GM12878 (cell line): ENCODE measurements at regions not wholly inside any gene's neighbourhood (a gene's known extent, or its start where the extent isn't known, plus 50 kb on each side); places are given as distances from the start of the nearest gene placed in this dataset.

Experiments
- ATAC-seq: fragments of 200-7000 bp; cut with Tn5 transposase; 3 replicates; pipeline ENCODE4 v1.9.1; 2020; ENCODE audit warnings: mild to moderate bottlenecking, moderate library complexity
- BruUV-seq: library from RNA; stranded (reverse); fragments of 400-500 nt; replicated peaks from 2 replicates; lab custom pipeline; 2021; lab: Mats Ljungman, UMichigan
- CTCF ChIA-PET: fragments of 300-600 bp; sonication (Branson Sonifier 250); formaldehyde crosslinking; extraction: SDS; loops from one replicate; lab custom pipeline; 2021; ENCODE audit warnings: inconsistent platforms; lab: Yijun Ruan, JAX
- POLR2A ChIA-PET: fragments of 350-600 bp; formaldehyde crosslinking; extraction: SDS; loops from one replicate; lab custom pipeline; 2021; ENCODE audit warnings: inconsistent platforms; lab: Charles Lee
- RAD21 ChIA-PET: fragments of 300-600 bp; sonication (Branson Sonifier 250); formaldehyde crosslinking; loops from one replicate; lab custom pipeline; 2023; ENCODE audit warnings: antibody characterized with exemption; ENCODE audit not compliant: unreplicated experiment; lab: Charles Lee
- SMC1A ChIA-PET: fragments of 300-600 bp; sonication (Branson Sonifier 250); formaldehyde crosslinking; loops from one replicate; lab custom pipeline; 2023; ENCODE audit not compliant: unreplicated experiment, uncharacterized antibody; lab: Charles Lee
- DNase-seq: peaks from one replicate; pipeline ENCODE4 v3.0.0-alpha.2; 2011; ENCODE audit warnings: low read depth, low spot score
- FAIRE-seq: peaks from 3 replicates; lab custom pipeline; 2011; peaks lifted over from hg19 to GRCh38; lab: Jason Lieb, UNC
- H2AFZ ChIP-seq: 2 replicates; pipeline ENCODE4 v1.6.0; 2011; ENCODE audit warnings: low read depth, low read length, control low read depth; ENCODE audit not compliant: control insufficient read depth
- H3K27ac ChIP-seq: 2 replicates; pipeline ENCODE4 v1.5.1; 2011; ENCODE audit warnings: control low read depth; ENCODE audit not compliant: control insufficient read depth, insufficient read depth
- H3K27me3 ChIP-seq, 2 experiments: replicated peaks in 1 of 2; 2 replicates each; pipeline versions ENCODE4 v1.6.0 to v1.6.1; 2011; ENCODE audit warnings: low read length in 1 of 2; ENCODE audit not compliant: control insufficient read depth in 2 of 2, insufficient read depth in 2 of 2
- H3K36me3 ChIP-seq, 2 experiments: 2 replicates each; pipeline ENCODE4 v1.5.1; 2011; ENCODE audit warnings: low read length in 1 of 2; ENCODE audit not compliant: control insufficient read depth in 2 of 2, insufficient read depth in 2 of 2
- H3K4me1 ChIP-seq: 2 replicates; pipeline ENCODE4 v1.6.1; 2011; ENCODE audit warnings: mild to moderate bottlenecking, low read length, moderate library complexity, mixed read lengths; ENCODE audit not compliant: control insufficient read depth, insufficient read depth
- H3K4me2 ChIP-seq: 2 replicates; pipeline ENCODE4 v1.6.0; 2011; ENCODE audit warnings: control low read depth; ENCODE audit not compliant: control insufficient read depth, insufficient read depth
- H3K4me3 ChIP-seq: fragments of 200-600 bp; sonication (generic); 2 replicates; pipeline ENCODE4 v1.5.1; 2016
- H3K79me2 ChIP-seq: 2 replicates; pipeline ENCODE4 v1.6.0; 2011; ENCODE audit warnings: low read length; ENCODE audit not compliant: control insufficient read depth, insufficient read depth
- H3K9ac ChIP-seq: 2 replicates; pipeline ENCODE4 v1.8.0; 2011; ENCODE audit warnings: low read length, control low read depth, mixed read lengths; ENCODE audit not compliant: control insufficient read depth, insufficient read depth
- H3K9me3 ChIP-seq: replicated peaks from 3 replicates; pipeline ENCODE4 v1.5.1; 2011; ENCODE audit warnings: mild to moderate bottlenecking, low read length; ENCODE audit not compliant: control insufficient read depth, insufficient read depth
- H4K20me1 ChIP-seq: 2 replicates; pipeline ENCODE4 v1.6.0; 2011; ENCODE audit not compliant: control insufficient read depth, insufficient read depth
- HCFC1 ChIP-seq: fragments of 150-350 bp; IDR thresholded peaks from 2 replicates; pipeline ENCODE4 v1.6.1; 2014; ENCODE audit warnings: low read length
- JUND ChIP-seq: IDR thresholded peaks from 2 replicates; pipeline ENCODE4 v1.6.1; 2012; ENCODE audit warnings: low read depth, mild to moderate bottlenecking, low read length, improper control_type of control experiment, moderate library complexity
- KDM1A ChIP-seq: fragments of 200-600 bp; sonication (generic); IDR thresholded peaks from 2 replicates; pipeline ENCODE4 v1.6.1; 2016; ENCODE audit warnings: borderline replicate concordance
- MEF2B ChIP-seq: fragments of 450-650 bp; IDR thresholded peaks from 2 replicates; pipeline ENCODE4 v1.6.1; 2018; ENCODE audit warnings: mild to moderate bottlenecking, moderate library complexity; ENCODE audit not compliant: partially characterized antibody, poor library complexity, severe bottlenecking
- NBN ChIP-seq: fragments of 450-650 bp; IDR thresholded peaks from 2 replicates; pipeline ENCODE4 v1.6.1; 2016
- NR2F1 ChIP-seq: fragments of 450-650 bp; conservative IDR thresholded peaks from 2 replicates; pipeline ENCODE4 v1.6.1; 2017; ENCODE audit warnings: mild to moderate bottlenecking
- RB1 ChIP-seq: fragments of 450-650 bp; formaldehyde crosslinking; IDR thresholded peaks from 2 replicates; pipeline ENCODE4 v1.6.1; 2017; ENCODE audit warnings: mild to moderate bottlenecking, borderline replicate concordance
- RCOR1 ChIP-seq: conservative IDR thresholded peaks from 2 replicates; pipeline ENCODE4 v1.6.1; 2012; ENCODE audit warnings: low read depth, low read length, improper control_type of control experiment
- RFX5 ChIP-seq: IDR thresholded peaks from 2 replicates; pipeline ENCODE4 v1.6.1; 2011; ENCODE audit warnings: low read depth, low read length, improper control_type of control experiment
- SMAD1 ChIP-seq: fragments of 450-650 bp; IDR thresholded peaks from 2 replicates; pipeline ENCODE4 v1.6.1; 2018; ENCODE audit warnings: mild to moderate bottlenecking, low read depth; ENCODE audit not compliant: partially characterized antibody
- SUZ12 ChIP-seq: fragments of 200-600 bp; sonication (generic); IDR thresholded peaks from one replicate; pipeline ENCODE4 v1.6.1; 2018; ENCODE audit warnings: antibody characterized with exemption, mild to moderate bottlenecking; ENCODE audit not compliant: unreplicated experiment
- TCF12 ChIP-seq: IDR thresholded peaks from 2 replicates; pipeline ENCODE4 v1.6.1; 2011; ENCODE audit warnings: low read depth, mild to moderate bottlenecking, low read length
- ZBTB40 ChIP-seq: fragments of 450-650 bp; IDR thresholded peaks from 2 replicates; pipeline ENCODE4 v1.6.1; 2016; ENCODE audit warnings: mild to moderate bottlenecking, moderate library complexity, borderline replicate concordance
- WGBS: methylation state at CpG from one replicate; pipeline ENCODE4 v1.1.6; 2016; ENCODE audit warnings: low lambda C conversion rate; ENCODE audit not compliant: insufficient replicate concordance, insufficient coverage; ENCODE audit errors: missing lambda C conversion rate; 5-methylcytosine and 5-hydroxymethylcytosine counted together
- in situ Hi-C: fragments of 300-500 bp; cut with MboI; formaldehyde crosslinking; loops from 9 replicates; pipeline ENCODE4 v1.14.3; 2018; ENCODE audit warnings: mixed read lengths
- intact Hi-C: fragments of 100-400 bp; cut with micrococcal nuclease; formaldehyde crosslinking; loops from one replicate; pipeline ENCODE4 v1.14.2; 2022; ENCODE audit not compliant: unreplicated experiment

- no peak for TF ChIP-seq JUND
- Histone ChIP-seq H3K27me3 (peaks cover 0 to 3% of the 10 kb centered on the region in 2 experiments; a peak in 1 of 4 replicates), H3K4me1 (no peaks in the 10 kb centered on the region), H3K9me3 (no peaks in the 10 kb centered on the region), H4K20me1 (no peaks in the 10 kb centered on the region), H3K4me2 (no peak overlapping the region), H2AFZ (no peak overlapping the region), H3K4me3 (no peak overlapping the region), H3K36me3 (no peaks in the 10 kb centered on the region), H3K9ac (no peak overlapping the region), H3K79me2 (no peaks in the 10 kb centered on the region), H3K27ac (no peak overlapping the region)
- CTCF ChIA-PET: interaction anchor here (0.6 kb wide), 1 partner anchor 284 kb away, joined by 3 read pairs; no protein-coding TSS in a partner anchor
- FAIRE-seq (no peak), DNase-seq (no peak), ATAC-seq (no peak)
- WGBS: 46% methylated on average over 3 of the region's 3 CpGs
- RAD21 ChIA-PET: no interaction called here
- POLR2A ChIA-PET: no interaction called here
- in situ Hi-C loops: no loop called here
- SMC1A ChIA-PET: interaction anchor here (1.0 kb wide), 1 partner anchor 11 kb away, joined by 3 read pairs; no protein-coding TSS in a partner anchor
- intact Hi-C loops: no loop called here
- BruUV-seq: no TSS peak
Observed at GRCh38 chr1:91622616-91623015, 122.0 kb downstream of the CDC7 start.

GRCh38 chr1:91623020-91623419, 122.4 kb downstream of the CDC7 start:
- SMC1A ChIA-PET: no interaction called here
- intact Hi-C loops (no loop called here), in situ Hi-C loops (no loop called here)
- H3K9ac ChIP-seq: no peak overlapping the region
- DNase-seq (no peak), ATAC-seq (no peak), FAIRE-seq (no peak)
- no peaks in the 10 kb centered on the region for H3K4me1 ChIP-seq
- H3K79me2 ChIP-seq: no peaks in the 10 kb centered on the region
- H3K9me3 ChIP-seq: no peaks in the 10 kb centered on the region
- no peak overlapping the region for H3K4me3 ChIP-seq
- no peak overlapping the region for H3K27ac ChIP-seq
- no TSS peak for BruUV-seq
- peaks cover 0 to 3% of the 10 kb centered on the region in 2 experiments; a peak in 1 of 4 replicates for H3K27me3 ChIP-seq
- H3K4me2 ChIP-seq: no peak overlapping the region
- TF ChIP-seq SUZ12 (no peak), RB1 (no peak), JUND (no peak), TCF12 (no peak), RCOR1 (no peak), HCFC1 (no peak), NR2F1 (no peak), ZBTB40 (no peak), NBN (no peak), SMAD1 (no peak), KDM1A (no peak), RFX5 (no peak), MEF2B (no peak)
- no peak overlapping the region for H2AFZ ChIP-seq
- H4K20me1 ChIP-seq: no peaks in the 10 kb centered on the region
- RAD21 ChIA-PET: no interaction called here
- POLR2A ChIA-PET: no interaction called here
- WGBS: 55% methylated on average over 2 of the region's 2 CpGs
- CTCF ChIA-PET: no interaction called here
- H3K36me3 ChIP-seq: no peaks in the 10 kb centered on the region
